Colonic mucosa (tissue), 4 donors: ENCODE measurements at regions not wholly inside any gene's neighbourhood (a gene's known extent, or its start where the extent isn't known, plus 50 kb on each side); places are given as distances from the start of the nearest gene placed in this dataset.

Experiments
- DNase-seq: peaks from one replicate; pipeline ENCODE4 v3.0.0-alpha.2; 2020
- H3K27ac ChIP-seq: fragments of 200-600 bp; one replicate; pipeline ENCODE4 v1.8.0; 2021
- H3K27me3 ChIP-seq: fragments of 200-600 bp; one replicate; pipeline ENCODE4 v1.8.0; 2021
- H3K36me3 ChIP-seq: fragments of 200-600 bp; one replicate; pipeline ENCODE4 v1.8.0; 2021
- H3K4me1 ChIP-seq: fragments of 200-600 bp; one replicate; pipeline ENCODE4 v1.8.0; 2021; ENCODE audit warnings: mild to moderate bottlenecking
- H3K4me3 ChIP-seq: fragments of 200-600 bp; one replicate; pipeline ENCODE4 v1.8.0; 2021
- H3K9ac ChIP-seq, 2 donors: one replicate each; pipeline ENCODE4 v1.7.0; 2013; ENCODE audit warnings: control low read depth in 2 of 2, low read depth in 2 of 2, low read length in 2 of 2
- H3K9me3 ChIP-seq: fragments of 200-600 bp; one replicate; pipeline ENCODE4 v1.8.0; 2021
- CTCF ChIP-seq: fragments of 200-600 bp; IDR thresholded peaks from one replicate; pipeline ENCODE4 v1.8.0; 2022; ENCODE audit warnings: antibody characterized with exemption, mild to moderate bottlenecking
- intact Hi-C: fragments of 100-400 bp; cut with DNase I; formaldehyde crosslinking; loops from one replicate; pipeline ENCODE4 v1.14.1; 2022
- donor health status: healthy.
- donor health status: DM: no; HTN: no; CAD: no.
- donor health status: DM: no; HTN: no; CAD: no.

GRCh38 chr12:58607805-58608204 lies 312.5 kb downstream of the LRIG3 start:
- H3K36me3 ChIP-seq, result no peaks in the 10 kb centered on the region
- no peak for DNase-seq

GRCh38 chr12:58608711-58609110 lies 311.6 kb downstream of the LRIG3 start:
- no peak overlapping the region for H3K9ac ChIP-seq
- H3K36me3 ChIP-seq, result no peaks in the 10 kb centered on the region
- no peak overlapping the region for H3K4me3 ChIP-seq
- no peak overlapping the region for H3K27ac ChIP-seq
- no peak for TF ChIP-seq CTCF
- H3K27me3 ChIP-seq, result no peaks in the 10 kb centered on the region
- intact Hi-C loops, result no loop called here
- H3K4me1 ChIP-seq, result no peaks in the 10 kb centered on the region
- H3K9me3 ChIP-seq, result no peaks in the 10 kb centered on the region
- no peak for DNase-seq

More at GRCh38 chr12:58607805-58608204, 312.5 kb downstream of the LRIG3 start:
- no peak for TF ChIP-seq CTCF
- H3K27ac ChIP-seq, result no peak overlapping the region
- no peak overlapping the region for H3K9ac ChIP-seq
- no peaks in the 10 kb centered on the region for H3K9me3 ChIP-seq
- H3K4me3 ChIP-seq, result no peak overlapping the region
- H3K27me3 ChIP-seq, result no peaks in the 10 kb centered on the region
- intact Hi-C loops, result no loop called here
- H3K4me1 ChIP-seq, result no peaks in the 10 kb centered on the region

DNA sequence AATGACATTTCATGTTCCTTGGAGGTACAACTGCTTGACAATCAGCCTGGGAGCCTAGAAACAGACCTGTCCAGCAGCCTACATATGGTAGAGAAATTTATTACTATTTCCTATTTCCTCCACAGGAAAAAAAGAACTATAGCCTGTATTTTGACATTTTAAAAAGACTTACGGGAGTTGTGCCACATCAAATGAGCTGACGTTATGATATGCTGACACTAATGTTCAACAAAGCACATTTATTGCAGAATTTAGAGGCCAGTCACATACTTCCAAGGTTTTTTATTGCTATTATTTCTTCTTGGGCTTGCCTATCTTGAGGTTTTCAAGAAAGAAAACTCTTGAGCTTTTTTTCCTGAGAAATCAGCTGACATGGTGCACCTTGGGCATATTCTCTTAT lies 305.3 kb downstream of the LRIG3 start:
- Histone ChIP-seq H3K36me3 (no peaks in the 10 kb centered on the region), H3K4me3 (no peak overlapping the region), H3K9ac (no peak overlapping the region), H3K27ac (no peak overlapping the region), H3K4me1 (no peaks in the 10 kb centered on the region), H3K9me3 (no peaks in the 10 kb centered on the region), H3K27me3 (no peaks in the 10 kb centered on the region)
- no peak for DNase-seq
- intact Hi-C loops, result no loop called here
- no peak for TF ChIP-seq CTCF

GRCh38 chr12:58615576-58615975 lies 304.7 kb downstream of the LRIG3 start:
- H3K27me3 ChIP-seq, result no peaks in the 10 kb centered on the region
- no peak overlapping the region for H3K27ac ChIP-seq
- no peak for TF ChIP-seq CTCF
- no peak overlapping the region for H3K4me3 ChIP-seq
- H3K4me1 ChIP-seq, result no peaks in the 10 kb centered on the region
- no peaks in the 10 kb centered on the region for H3K9me3 ChIP-seq
- no peak overlapping the region for H3K9ac ChIP-seq
- DNase-seq, result no peak
- intact Hi-C loops, result no loop called here
- no peaks in the 10 kb centered on the region for H3K36me3 ChIP-seq

GRCh38 chr12:58616618-58617017 lies 303.7 kb downstream of the LRIG3 start:
- intact Hi-C loops, result no loop called here
- Histone ChIP-seq H3K9ac (no peak overlapping the region), H3K27ac (no peak overlapping the region), H3K4me3 (no peak overlapping the region), H3K27me3 (no peaks in the 10 kb centered on the region), H3K36me3 (no peaks in the 10 kb centered on the region), H3K4me1 (no peaks in the 10 kb centered on the region), H3K9me3 (no peaks in the 10 kb centered on the region)
- no peak for DNase-seq
- no peak for TF ChIP-seq CTCF

- Histone ChIP-seq H3K4me3 (no peak overlapping the region), H3K27ac (no peak overlapping the region), H3K9ac (no peak overlapping the region), H3K9me3 (no peaks in the 10 kb centered on the region), H3K27me3 (no peaks in the 10 kb centered on the region), H3K36me3 (no peaks in the 10 kb centered on the region), H3K4me1 (no peaks in the 10 kb centered on the region)
- no peak for TF ChIP-seq CTCF
- intact Hi-C loops, result no loop called here
- no peak for DNase-seq
Measured at GRCh38 chr12:58621126-58621525, 299.2 kb downstream of the LRIG3 start.
